ENCODE measurements at regions not wholly inside any gene's neighbourhood (a gene's known extent, or its start where the extent isn't known, plus 50 kb on each side); places are given as distances from the start of the nearest gene placed in this dataset.
A peak's percentile ranks its signal among the peaks of the same experiment; 100 is the strongest.
"Not testable (repeated sequence)": the region's sequence is repeated elsewhere in the genome, so short reads cannot be mapped to it uniquely, and the experiment has no call there.

DNA sequence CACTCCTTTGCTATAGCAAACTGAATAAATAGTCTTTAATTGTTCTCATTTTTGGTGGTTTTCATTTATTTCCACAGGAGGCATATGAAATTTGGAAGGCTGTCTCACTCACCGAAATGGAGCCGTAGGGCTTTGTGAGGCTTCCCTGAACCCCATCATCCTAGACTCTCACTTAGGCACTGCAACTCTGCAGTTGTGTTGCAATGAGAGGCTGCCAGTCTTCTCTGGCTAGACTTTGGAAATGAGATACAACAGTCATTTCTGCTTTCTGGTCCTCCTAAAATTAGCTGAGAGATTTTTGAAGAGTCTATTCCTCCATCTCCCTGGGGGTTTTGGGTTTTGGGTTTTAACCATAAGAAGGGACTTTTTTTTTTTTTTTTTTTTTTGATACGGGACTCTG, 146.5 kb downstream of the SH3BGRL start:
- no peak for DNase-seq

DNA sequence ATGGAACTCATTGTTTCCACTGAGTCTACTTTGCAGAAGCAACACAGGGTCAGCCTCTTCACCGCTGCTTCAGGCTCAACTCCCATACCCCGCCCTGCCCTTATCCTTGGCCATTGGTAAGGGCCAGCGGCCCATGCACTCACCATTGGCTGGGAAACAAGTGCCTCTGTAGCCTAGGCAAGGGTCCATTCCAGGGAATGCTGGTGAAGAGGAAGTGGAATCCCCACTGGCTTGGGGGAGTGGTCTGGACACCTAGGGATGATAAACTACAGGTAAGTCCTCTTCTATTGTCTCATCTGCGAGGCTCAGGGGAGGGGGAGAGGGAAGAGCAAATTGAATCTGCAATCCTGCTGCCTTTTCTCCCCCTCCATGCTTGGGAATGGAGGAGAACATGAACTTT, 153.1 kb downstream of the SH3BGRL start:
- no peak for DNase-seq

DNA sequence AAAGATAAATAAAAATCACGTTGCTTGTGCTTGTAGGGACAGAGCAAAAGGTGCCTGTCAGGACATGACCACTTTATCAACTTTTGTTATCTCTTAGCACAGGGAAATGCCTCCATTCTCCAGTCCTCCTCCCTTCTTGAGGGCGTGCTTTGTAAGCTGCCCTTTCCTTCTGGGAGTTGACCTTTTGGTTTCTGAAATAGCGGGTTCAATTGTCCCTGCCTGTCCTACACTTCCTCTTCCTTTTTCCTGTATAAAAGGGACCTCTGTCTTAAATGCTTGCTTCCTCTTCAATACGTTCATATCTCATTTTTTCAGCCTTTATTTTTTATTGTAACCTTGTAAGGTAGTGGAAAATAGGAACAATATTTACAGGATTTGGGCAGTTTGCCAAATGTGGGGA, 153.5 kb downstream of the SH3BGRL start:
- no peak for DNase-seq

DNA sequence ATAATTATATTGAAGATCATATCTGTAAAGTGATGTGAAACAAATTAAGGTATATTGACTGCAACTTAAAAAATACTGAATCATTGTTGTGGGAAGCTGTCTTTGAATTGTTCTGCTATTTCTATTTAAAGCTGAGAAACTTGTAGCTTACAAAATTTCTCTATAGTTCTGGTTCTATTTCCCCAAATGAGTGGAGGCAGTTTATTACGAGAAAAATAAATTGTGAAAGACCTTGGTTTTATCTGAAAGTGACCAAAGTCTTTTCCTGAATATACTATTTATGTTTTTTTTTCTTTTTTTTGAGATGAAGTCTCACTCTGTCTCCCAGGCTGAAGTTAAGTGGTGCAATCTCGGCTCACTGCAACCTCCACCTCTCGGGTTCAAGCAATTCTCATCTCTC, 165.4 kb downstream of the SH3BGRL start:
- DNase-seq: no peak

DNA sequence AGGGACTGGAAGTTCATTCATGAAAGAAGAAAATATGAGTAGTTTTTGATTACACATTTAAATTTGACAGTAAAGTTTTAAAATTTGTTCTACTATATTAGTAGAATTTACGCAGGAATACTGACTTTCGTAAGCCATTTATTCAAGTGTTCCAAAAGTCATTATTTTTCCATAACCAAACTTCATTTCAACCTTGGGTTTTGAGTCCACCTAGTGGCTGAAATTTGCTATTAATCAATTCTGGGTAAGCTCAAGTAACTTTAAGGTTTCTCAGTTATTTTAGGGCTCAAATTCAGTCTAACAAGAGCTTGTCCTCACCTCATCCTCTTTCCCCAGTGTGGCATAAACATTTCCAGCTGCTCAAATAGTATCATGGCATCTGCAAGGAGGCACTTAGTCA, 175.4 kb downstream of the SH3BGRL start:
- DNase-seq: peak; percentile 16

DNA sequence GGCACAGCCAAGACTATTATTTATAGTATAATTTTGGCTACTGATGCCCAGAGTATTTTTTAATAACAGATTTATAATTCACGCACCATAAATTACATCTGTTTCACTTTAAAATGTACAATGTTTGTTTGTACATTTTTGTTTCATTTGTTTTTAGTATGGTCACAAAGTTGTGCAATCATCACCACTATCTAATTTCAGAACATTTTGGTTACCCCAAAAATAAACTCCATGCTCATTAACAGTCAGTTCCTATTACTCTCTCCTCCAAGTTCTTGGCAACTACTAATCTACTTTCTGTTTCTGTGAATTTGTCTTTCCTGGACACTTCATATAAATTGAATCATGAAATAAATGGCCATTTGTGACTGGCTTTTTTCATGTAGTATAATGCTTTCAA, 176.7 kb downstream of the SH3BGRL start:
- DNase-seq: no peak

DNA sequence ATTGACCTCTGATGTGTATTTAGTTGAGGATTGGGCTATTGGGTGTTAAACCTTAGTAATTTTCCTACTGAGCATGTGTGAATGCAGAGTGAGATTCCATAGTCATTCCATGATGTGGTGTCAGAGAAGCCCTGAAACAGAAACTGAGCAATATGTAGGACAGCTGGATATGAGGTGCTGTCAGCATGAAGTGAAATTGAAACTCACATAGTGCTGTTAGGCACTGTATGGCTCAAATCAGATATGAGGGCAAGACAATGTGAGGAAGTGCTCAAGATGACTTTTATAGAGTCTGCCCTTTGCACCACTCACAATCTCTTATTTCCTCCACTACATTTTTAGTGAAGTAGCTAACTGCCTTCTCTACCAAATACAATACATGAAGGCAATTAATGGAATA, 188.3 kb downstream of the SH3BGRL start:
- DNase-seq: no peak

DNA sequence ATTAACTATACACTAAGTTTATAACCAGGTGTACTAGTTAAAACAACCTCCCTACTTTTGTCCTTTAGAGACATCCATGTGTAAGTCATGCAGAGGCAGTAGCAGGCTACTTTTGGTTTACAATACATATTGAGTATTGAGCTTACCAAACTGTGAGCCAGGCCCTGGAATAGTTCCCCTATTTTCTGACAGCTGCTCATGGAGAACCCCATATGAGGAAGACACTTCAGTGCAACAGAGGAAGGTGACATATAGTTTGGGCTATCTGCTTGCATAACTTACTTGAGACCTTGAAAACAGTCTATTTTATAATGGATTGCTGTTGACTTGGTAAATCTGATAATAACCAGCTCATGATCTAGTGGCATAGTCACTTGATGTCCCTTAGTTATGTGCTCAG, 190.5 kb downstream of the SH3BGRL start:
- no peak for DNase-seq

DNA sequence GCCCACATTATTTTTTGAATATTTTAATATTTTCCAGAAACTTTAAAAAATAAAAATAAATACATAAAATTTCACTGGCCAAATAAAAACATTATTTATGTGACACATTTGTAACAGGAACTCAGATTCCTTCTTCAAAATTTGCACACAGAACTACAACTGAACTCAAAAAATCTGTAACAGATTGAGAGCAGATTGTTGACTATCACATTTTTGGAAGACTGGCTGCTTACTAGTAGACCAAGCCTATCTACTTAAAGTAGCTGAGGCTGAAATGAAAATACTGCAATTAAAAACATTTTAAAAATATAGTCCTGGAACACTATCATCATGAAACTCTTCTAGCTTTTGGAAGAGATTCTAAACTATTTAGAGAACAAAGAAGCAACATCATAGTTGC, 203.9 kb downstream of the SH3BGRL start:
- no peak for DNase-seq

DNA sequence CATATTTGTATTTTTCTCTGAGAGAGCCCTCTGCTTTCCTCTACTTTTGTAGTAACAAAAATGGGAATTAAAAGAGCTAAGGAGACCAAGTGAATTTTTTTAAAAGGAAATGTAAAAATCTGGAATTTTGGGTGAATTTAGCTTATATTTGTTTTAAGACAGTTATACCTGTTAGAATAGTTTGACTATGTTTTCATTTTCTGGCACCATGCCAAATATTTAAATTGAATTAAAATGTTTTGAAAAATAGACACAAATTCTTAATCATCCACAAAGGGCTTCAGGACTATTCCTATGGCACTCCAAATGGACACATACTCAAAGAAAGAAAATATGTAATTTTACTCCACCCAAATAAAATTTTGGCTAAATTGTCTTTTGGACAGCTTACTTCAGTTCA, 209.6 kb downstream of the SH3BGRL start:
- DNase-seq: no peak

DNA sequence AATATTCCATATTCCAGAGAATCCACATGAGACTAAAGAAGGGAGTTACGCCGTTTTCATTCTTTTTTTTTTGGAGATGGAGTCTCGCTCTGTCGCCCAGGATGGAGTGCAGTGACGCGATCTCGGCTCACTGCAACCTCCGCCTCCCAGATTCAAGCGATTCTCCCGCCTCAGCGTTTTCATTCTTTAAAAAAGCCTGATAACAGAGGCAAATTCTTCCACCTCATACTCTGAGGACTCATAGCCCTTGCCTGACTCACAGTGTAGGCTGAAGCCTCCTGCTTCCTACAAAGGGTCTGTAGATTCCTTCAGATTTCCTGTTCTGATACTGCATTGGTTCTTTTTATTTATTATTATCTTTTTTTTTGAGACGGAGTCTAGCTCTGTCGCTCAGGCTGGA, 210.5 kb downstream of the SH3BGRL start:
- no peak for DNase-seq

DNA sequence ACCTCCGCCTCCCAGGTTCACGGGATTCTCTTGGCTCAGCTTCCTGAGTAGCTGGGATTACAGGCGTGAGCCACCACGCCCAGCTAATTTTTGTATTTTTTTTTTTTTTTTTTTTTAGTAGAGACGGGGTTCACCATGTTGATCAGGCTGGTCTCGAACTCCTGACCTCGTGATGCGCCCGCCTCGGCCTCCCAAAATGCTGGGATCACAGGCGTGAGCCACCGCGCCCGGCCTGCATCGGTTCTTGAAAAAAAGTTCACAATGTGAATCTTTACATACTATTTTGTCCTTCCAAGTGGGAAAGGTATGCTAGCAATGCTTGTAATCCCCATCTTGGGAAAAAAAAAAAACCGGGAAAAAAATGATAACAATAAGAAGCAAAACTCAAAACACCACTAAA, 211.0 kb downstream of the SH3BGRL start:
- DNase-seq: not testable (repeated sequence)

DNA sequence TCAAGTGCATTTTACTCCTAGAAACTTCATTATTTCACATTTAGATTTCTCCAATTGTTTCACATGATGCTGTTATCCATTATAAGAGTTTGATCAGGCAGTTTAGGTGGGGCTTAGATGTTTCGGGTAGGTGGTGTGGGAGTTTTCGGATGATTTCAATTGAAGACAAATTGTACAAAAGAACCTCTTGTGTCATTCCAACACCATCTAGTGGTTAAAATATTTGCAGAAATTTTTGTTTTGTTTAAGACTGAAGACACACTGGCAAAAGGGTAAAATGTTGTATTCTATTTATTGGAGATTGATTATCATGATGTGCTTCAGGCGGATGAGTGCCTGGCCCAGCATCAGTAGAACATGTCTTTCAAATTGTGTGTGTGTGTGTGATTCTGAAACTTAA, 212.7 kb downstream of the SH3BGRL start:
- DNase-seq: peak; percentile 0

Measured in fibroblast of skin of back (primary cell).